Type B pancreatic cell (in vitro differentiated cells): ENCODE measurements at regions not wholly inside any gene's neighbourhood (a gene's known extent, or its start where the extent isn't known, plus 50 kb on each side); places are given as distances from the start of the nearest gene placed in this dataset.

ENCODE experiments used
- DNase-seq: peaks from one replicate; pipeline ENCODE4 v3.0.0; 2021; ENCODE audit warnings: mixed read lengths; ENCODE audit not compliant: unreplicated experiment; ENCODE audit errors: extremely low spot score
- H3K27ac Mint-ChIP-seq: 2 replicates; pipeline ENCODE4 v1.8.0; 2021; ENCODE audit warnings: mild to moderate bottlenecking, mixed read lengths
- H3K27me3 Mint-ChIP-seq: 2 replicates; pipeline ENCODE4 v1.8.0; 2021; ENCODE audit warnings: mixed read lengths
- H3K36me3 Mint-ChIP-seq: 2 replicates; pipeline ENCODE4 v1.8.0; 2021; ENCODE audit warnings: mixed read lengths
- H3K4me1 Mint-ChIP-seq: one replicate; pipeline ENCODE4 v1.8.0; 2021; ENCODE audit warnings: mixed read lengths; ENCODE audit not compliant: unreplicated experiment
- H3K4me3 Mint-ChIP-seq: 2 replicates; pipeline ENCODE4 v1.8.0; 2021; ENCODE audit warnings: mild to moderate bottlenecking, mixed read lengths
- H3K9me3 Mint-ChIP-seq: 2 replicates; pipeline ENCODE4 v1.8.0; 2021; ENCODE audit warnings: mixed read lengths
- CTCF ChIP-seq: fragments of 200-600 bp; sonication (generic); conservative IDR thresholded peaks from 2 replicates; pipeline ENCODE4 v1.5.0; 2021; ENCODE audit warnings: antibody characterized with exemption, mild to moderate bottlenecking

GRCh38 chr7:94069162-94069739 is 65.1 kb upstream of the BET1 start:
- no peak for DNase-seq
- Mint-ChIP-seq H3K27ac (no peak overlapping the region), H3K27me3 (peaks cover 10% of the 10 kb centered on the region), H3K9me3 (no peaks in the 10 kb centered on the region), H3K4me1 (no peaks in the 10 kb centered on the region), H3K4me3 (no peak overlapping the region), H3K36me3 (no peaks in the 10 kb centered on the region)
- TF ChIP-seq CTCF = no peak

GRCh38 chr7:94080551-94080950 is 76.4 kb upstream of the BET1 start:
- H3K4me3 Mint-ChIP-seq = no peak overlapping the region
- no peaks in the 10 kb centered on the region for H3K9me3 Mint-ChIP-seq
- peaks cover 22% of the 10 kb centered on the region for H3K27me3 Mint-ChIP-seq
- no peaks in the 10 kb centered on the region for H3K36me3 Mint-ChIP-seq
- H3K27ac Mint-ChIP-seq = no peak overlapping the region
- no peak for TF ChIP-seq CTCF
- no peak for DNase-seq
- no peaks in the 10 kb centered on the region for H3K4me1 Mint-ChIP-seq

- no peaks in the 10 kb centered on the region for H3K36me3 Mint-ChIP-seq
- no peaks in the 10 kb centered on the region for H3K9me3 Mint-ChIP-seq
- no peaks in the 10 kb centered on the region for H3K4me1 Mint-ChIP-seq
- H3K27me3 Mint-ChIP-seq = peaks cover 22% of the 10 kb centered on the region
- H3K4me3 Mint-ChIP-seq = no peak overlapping the region
- DNase-seq = no peak
- H3K27ac Mint-ChIP-seq = no peak overlapping the region
- TF ChIP-seq CTCF = no peak
Measured at GRCh38 chr7:94082126-94082525, 78.0 kb upstream of the BET1 start.

GRCh38 chr7:94087664-94088352 is 83.7 kb upstream of the BET1 start:
- H3K9me3 Mint-ChIP-seq = no peaks in the 10 kb centered on the region
- H3K27me3 Mint-ChIP-seq = peaks cover 49% of the 10 kb centered on the region
- H3K36me3 Mint-ChIP-seq = no peaks in the 10 kb centered on the region
- no peak overlapping the region for H3K4me3 Mint-ChIP-seq
- H3K4me1 Mint-ChIP-seq = peaks cover 3% of the 10 kb centered on the region
- no peak for DNase-seq
- H3K27ac Mint-ChIP-seq = no peak overlapping the region
- TF ChIP-seq CTCF = peak; percentile 83

GRCh38 chr7:94088560-94088959 is 84.4 kb upstream of the BET1 start:
- Mint-ChIP-seq H3K27me3 (peaks cover 47% of the 10 kb centered on the region), H3K36me3 (no peaks in the 10 kb centered on the region), H3K27ac (no peak overlapping the region), H3K9me3 (no peaks in the 10 kb centered on the region), H3K4me3 (no peak overlapping the region), H3K4me1 (peaks cover 3% of the 10 kb centered on the region)
- DNase-seq = no peak
- no peak for TF ChIP-seq CTCF
